ENCODE measurements at regions not wholly inside any gene's neighbourhood (a gene's known extent, or its start where the extent isn't known, plus 50 kb on each side); places are given as distances from the start of the nearest gene placed in this dataset.

DNA sequence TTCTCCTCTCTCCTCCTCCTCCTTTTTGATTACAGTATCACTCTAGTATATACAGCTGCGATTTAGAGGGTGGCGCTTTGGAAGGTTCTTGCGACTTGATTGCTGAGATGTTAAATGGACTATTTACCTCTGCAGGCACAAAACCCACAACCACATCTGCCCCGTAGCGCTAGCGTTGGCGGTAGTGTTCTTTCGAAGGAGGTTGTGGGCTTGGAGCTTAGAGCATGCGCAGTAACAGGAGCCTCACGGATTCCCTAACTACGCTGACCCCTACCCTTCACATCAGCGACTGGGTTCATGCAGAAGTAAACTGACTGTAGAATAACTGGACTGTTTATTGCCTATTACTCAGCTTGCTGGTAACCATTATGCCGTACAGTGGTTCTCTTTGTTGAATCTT lies 58.0 kb downstream of the CGGBP1 start:
- intact Hi-C loops (cut with micrococcal nuclease; ENCODE audit: unreplicated experiment) = loop anchor here (5.0 to 10.0 kb wide), 3 partner anchors 1006 to 1224 kb away; partner anchors contain the start of gene VGLL3
- Histone ChIP-seq H3K4me1 (ENCODE audit: insufficient read depth, low read length, poor library complexity, severe bottlenecking) (peaks cover 64% of the 10 kb centered on the region), H3K36me3 (ENCODE audit: insufficient read depth, low read length, poor library complexity, severe bottlenecking) (no peaks in the 10 kb centered on the region), H3K27me3 (replicated peaks; ENCODE audit: insufficient read depth, low read depth, low read length, poor library complexity) (no peaks in the 10 kb centered on the region), H3K4me3 (ENCODE audit: low read depth, low read length, poor library complexity, severe bottlenecking) (no peak overlapping the region), H3K9me3 (ENCODE audit: low read depth, low read length, poor library complexity, severe bottlenecking) (no peaks in the 10 kb centered on the region), H3K27ac (ENCODE audit: low read depth, low read length, poor library complexity, severe bottlenecking) (no peak overlapping the region)
- BruUV-seq (replicated peaks) = no TSS peak
- ChIA-PET CTCF (no interaction called here), POLR2A (ENCODE audit: low non-redundant PET) (no interaction called here)
- DNase-seq (ENCODE audit: low spot score) = no peak
- TF ChIP-seq EZH2 (IDR thresholded peaks at IDR 0.05; ENCODE audit: borderline replicate concordance, low read depth, low read length, poor library complexity, severe bottlenecking) = no peak
- TF ChIP-seq CTCF (conservative IDR thresholded peaks at IDR 0.05; ENCODE audit: low read depth, low read length) = no peak

GRCh38 chr3:87997966-87998365 lies 60.8 kb downstream of the CGGBP1 start:
- Histone ChIP-seq H3K27me3 (replicated peaks; ENCODE audit: insufficient read depth, low read depth, low read length, poor library complexity) (no peaks in the 10 kb centered on the region), H3K9me3 (ENCODE audit: low read depth, low read length, poor library complexity, severe bottlenecking) (no peaks in the 10 kb centered on the region), H3K4me1 (ENCODE audit: insufficient read depth, low read length, poor library complexity, severe bottlenecking) (peaks cover 40% of the 10 kb centered on the region), H3K27ac (ENCODE audit: low read depth, low read length, poor library complexity, severe bottlenecking) (peak overlapping the region; percentile 77), H3K36me3 (ENCODE audit: insufficient read depth, low read length, poor library complexity, severe bottlenecking) (no peaks in the 10 kb centered on the region), H3K4me3 (ENCODE audit: low read depth, low read length, poor library complexity, severe bottlenecking) (no peak overlapping the region)
- TF ChIP-seq CTCF (conservative IDR thresholded peaks at IDR 0.05; ENCODE audit: low read depth, low read length) (no peak), EZH2 (IDR thresholded peaks at IDR 0.05; ENCODE audit: borderline replicate concordance, low read depth, low read length, poor library complexity, severe bottlenecking) (no peak)
- CTCF ChIA-PET = no interaction called here
- no TSS peak for BruUV-seq (replicated peaks)
- DNase-seq (ENCODE audit: low spot score) = no peak
- POLR2A ChIA-PET (ENCODE audit: low non-redundant PET) = no interaction called here
- intact Hi-C loops (cut with micrococcal nuclease; ENCODE audit: unreplicated experiment) = loop anchor here (2.0 kb wide), 1 partner anchor 205 kb away; the partner anchor contains the start of gene HTR1F

- Histone ChIP-seq H3K27ac (ENCODE audit: low read depth, low read length, poor library complexity, severe bottlenecking) (peak overlapping the region; percentile 77), H3K4me3 (ENCODE audit: low read depth, low read length, poor library complexity, severe bottlenecking) (peak overlapping the region; percentile 28), H3K27me3 (replicated peaks; ENCODE audit: insufficient read depth, low read depth, low read length, poor library complexity) (no peaks in the 10 kb centered on the region), H3K36me3 (ENCODE audit: insufficient read depth, low read length, poor library complexity, severe bottlenecking) (no peaks in the 10 kb centered on the region), H3K9me3 (ENCODE audit: low read depth, low read length, poor library complexity, severe bottlenecking) (no peaks in the 10 kb centered on the region), H3K4me1 (ENCODE audit: insufficient read depth, low read length, poor library complexity, severe bottlenecking) (peaks cover 34% of the 10 kb centered on the region)
- TF ChIP-seq CTCF (conservative IDR thresholded peaks at IDR 0.05; ENCODE audit: low read depth, low read length) (no peak), EZH2 (IDR thresholded peaks at IDR 0.05; ENCODE audit: borderline replicate concordance, low read depth, low read length, poor library complexity, severe bottlenecking) (no peak)
- intact Hi-C loops (cut with micrococcal nuclease; ENCODE audit: unreplicated experiment) = loop anchor here (2.0 kb wide), 1 partner anchor 204 kb away; the partner anchor contains the start of gene HTR1F
- POLR2A ChIA-PET (ENCODE audit: low non-redundant PET) = no interaction called here
- peak; percentile 84 for DNase-seq (ENCODE audit: low spot score)
- CTCF ChIA-PET = no interaction called here
- BruUV-seq (replicated peaks) = no TSS peak
Measured at GRCh38 chr3:87997298-87997697, 61.5 kb downstream of the CGGBP1 start.
